CD4-positive, alpha-beta memory T cell (primary cell): ENCODE measurements at regions not wholly inside any gene's neighbourhood (a gene's known extent, or its start where the extent isn't known, plus 50 kb on each side); places are given as distances from the start of the nearest gene placed in this dataset.
"Not testable (repeated sequence)": the region's sequence is repeated elsewhere in the genome, so short reads cannot be mapped to it uniquely, and the experiment has no call there.

Experiments used
- CTCF ChIA-PET: fragments of 350-600 bp; sonication (Branson Sonifier 250); formaldehyde crosslinking; loops from one replicate; lab custom pipeline; 2021; ENCODE audit warnings: inconsistent platforms; ENCODE audit not compliant: partially characterized antibody; lab: Charles Lee
- POLR2A ChIA-PET: fragments of 350-600 bp; sonication (Branson Sonifier 250); formaldehyde crosslinking; loops from one replicate; lab custom pipeline; 2021; ENCODE audit not compliant: partially characterized antibody; lab: Charles Lee
- DNase-seq, 5 donors: peaks; one replicate each; pipeline versions ENCODE4 v3.0.0 to v3.0.0-alpha.2; 2020 to 2022; ENCODE audit warnings: mixed read lengths in 1 of 5
- H3K27ac ChIP-seq: one replicate; pipeline ENCODE4 v1.7.0; 2013; ENCODE audit warnings: low read depth, low read length
- H3K27me3 ChIP-seq: 2 replicates; pipeline ENCODE4 v1.7.0; 2013; ENCODE audit warnings: mild to moderate bottlenecking, low read length, moderate library complexity; ENCODE audit not compliant: insufficient read depth
- H3K36me3 ChIP-seq: 2 replicates; pipeline ENCODE4 v1.7.0; 2013; ENCODE audit warnings: mild to moderate bottlenecking, low read length, moderate library complexity; ENCODE audit not compliant: insufficient read depth
- H3K4me1 ChIP-seq: 2 replicates; pipeline ENCODE4 v1.7.0; 2013; ENCODE audit warnings: mild to moderate bottlenecking, low read length, moderate library complexity; ENCODE audit not compliant: insufficient read depth
- H3K4me3 ChIP-seq, 2 donors: one replicate each; pipeline ENCODE4 v1.7.0; 2013; ENCODE audit warnings: low read length in 2 of 2, mild to moderate bottlenecking in 1 of 2
- H3K9me3 ChIP-seq, 2 donors: one replicate each; pipeline ENCODE4 v1.7.0; 2013; ENCODE audit warnings: low read length in 2 of 2, control low read depth in 1 of 2; ENCODE audit not compliant: control insufficient read depth in 1 of 2
- H3K27ac Mint-ChIP-seq, 7 donors: one replicate each; pipeline ENCODE4 v1.8.0; 2020 to 2021; ENCODE audit warnings: mixed read lengths in 7 of 7, mild to moderate bottlenecking in 6 of 7, inconsistent platforms in 3 of 7, moderate library complexity in 3 of 7
- H3K27me3 Mint-ChIP-seq, 2 donors: one replicate each; pipeline ENCODE4 v1.8.0; 2020 to 2021; ENCODE audit warnings: mixed read lengths in 2 of 2
- H3K36me3 Mint-ChIP-seq, 2 donors: one replicate each; pipeline ENCODE4 v1.8.0; 2020 to 2021; ENCODE audit warnings: mixed read lengths in 2 of 2, inconsistent platforms in 1 of 2, mild to moderate bottlenecking in 1 of 2
- H3K4me1 Mint-ChIP-seq, 4 donors: one replicate each; pipeline ENCODE4 v1.8.0; 2020 to 2021; ENCODE audit warnings: mixed read lengths in 4 of 4, mild to moderate bottlenecking in 1 of 4
- H3K4me3 Mint-ChIP-seq, 8 donors: one replicate each; pipeline ENCODE4 v1.8.0; 2020 to 2021; ENCODE audit warnings: mixed read lengths in 8 of 8, mild to moderate bottlenecking in 7 of 8, moderate library complexity in 6 of 8, inconsistent platforms in 3 of 8
- H3K9me3 Mint-ChIP-seq, 8 donors: one replicate each; pipeline ENCODE4 v1.8.0; 2020 to 2021; ENCODE audit warnings: mixed read lengths in 8 of 8, mild to moderate bottlenecking in 5 of 8, inconsistent platforms in 3 of 8, moderate library complexity in 1 of 8
- intact Hi-C: fragments of 100-400 bp; cut with micrococcal nuclease; formaldehyde crosslinking; loops from one replicate; pipeline ENCODE4 v1.15.1; 2023

- DNase-seq = no peak
- Histone ChIP-seq H3K27ac (no peak overlapping the region), H3K27me3 (no peaks in the 10 kb centered on the region), H3K4me1 (no peaks in the 10 kb centered on the region), H3K4me3 (no peak overlapping the region), H3K36me3 (no peaks in the 10 kb centered on the region), H3K9me3 (no peaks in the 10 kb centered on the region)
- intact Hi-C loops = no loop called here
- Mint-ChIP-seq H3K27me3 (no peaks in the 10 kb centered on the region), H3K36me3 (no peaks in the 10 kb centered on the region), H3K9me3 (peaks cover 0 to 19% (median 10%) of the 10 kb centered on the region in 8 donors), H3K27ac (no peak overlapping the region), H3K4me1 (no peaks in the 10 kb centered on the region), H3K4me3 (no peak overlapping the region)
- POLR2A ChIA-PET = no interaction called here
- CTCF ChIA-PET = no interaction called here
Observed at GRCh38 chr3:78257951-78258530, 1218.1 kb downstream of the ROBO2 start.

DNA sequence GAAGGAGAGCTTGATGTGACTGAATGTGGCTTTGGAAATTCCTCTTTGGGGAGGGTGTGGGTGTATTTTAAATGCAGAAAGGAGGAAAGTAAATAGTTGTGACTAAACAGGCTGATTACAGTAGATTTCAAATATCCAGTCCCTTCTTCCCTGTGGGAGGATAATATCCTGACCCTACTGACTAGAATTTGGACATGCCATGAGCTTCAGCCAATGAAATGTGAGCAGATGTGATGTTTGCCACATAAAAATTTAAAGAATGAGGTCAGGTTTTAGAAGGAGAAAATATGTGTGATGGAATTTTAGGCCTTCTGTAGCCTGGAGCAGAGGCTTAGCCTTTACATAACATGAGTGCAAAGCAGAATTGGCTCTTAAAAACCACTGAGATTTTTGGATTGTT, 1218.9 kb downstream of the ROBO2 start:
- Histone ChIP-seq H3K4me3 (no peak overlapping the region), H3K27me3 (no peaks in the 10 kb centered on the region), H3K9me3 (no peaks in the 10 kb centered on the region), H3K4me1 (no peaks in the 10 kb centered on the region), H3K36me3 (no peaks in the 10 kb centered on the region), H3K27ac (no peak overlapping the region)
- intact Hi-C loops = no loop called here
- Mint-ChIP-seq H3K4me3 (no peak overlapping the region), H3K27ac (no peak overlapping the region), H3K9me3 (peaks cover 0 to 19% (median 13%) of the 10 kb centered on the region in 8 donors), H3K4me1 (no peaks in the 10 kb centered on the region), H3K36me3 (no peaks in the 10 kb centered on the region), H3K27me3 (no peaks in the 10 kb centered on the region)
- CTCF ChIA-PET = no interaction called here
- no peak for DNase-seq
- POLR2A ChIA-PET = no interaction called here

- CTCF ChIA-PET = no interaction called here
- H3K36me3 Mint-ChIP-seq = no peaks in the 10 kb centered on the region
Observed at GRCh38 chr3:78260388-78260787, 1220.5 kb downstream of the ROBO2 start.

DNA sequence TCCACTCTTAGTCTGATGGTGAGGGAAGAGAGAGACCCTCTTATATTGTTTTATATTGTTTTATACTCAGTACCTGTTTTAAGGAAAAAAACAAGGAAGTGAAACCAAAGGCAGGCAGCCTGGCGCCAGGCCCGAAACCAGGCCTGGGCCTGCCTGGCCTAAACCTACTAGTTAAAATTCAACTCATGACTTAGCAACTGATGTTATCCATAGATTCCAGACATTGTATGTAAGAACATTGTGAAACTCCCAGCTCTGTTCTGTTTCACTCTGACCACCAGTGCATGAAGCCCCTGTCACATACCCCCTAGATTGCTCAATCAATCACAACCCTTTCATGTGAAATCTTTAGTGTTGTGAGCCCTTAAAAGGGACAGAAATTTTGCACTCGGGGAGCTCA, 1226.7 kb downstream of the ROBO2 start:
- H3K4me1 Mint-ChIP-seq, H3K27ac Mint-ChIP-seq, POLR2A ChIA-PET, H3K4me1 ChIP-seq, intact Hi-C loops, H3K36me3 ChIP-seq, DNase-seq, H3K4me3 Mint-ChIP-seq, H3K36me3 Mint-ChIP-seq, CTCF ChIA-PET, H3K27ac ChIP-seq, H3K4me3 ChIP-seq, H3K27me3 ChIP-seq, H3K27me3 Mint-ChIP-seq: not testable (repeated sequence)
- peaks cover 6 to 23% (median 12%) of the 10 kb centered on the region in 8 donors for H3K9me3 Mint-ChIP-seq
- peaks cover 6 to 14% of the 10 kb centered on the region in 2 donors for H3K9me3 ChIP-seq

More at GRCh38 chr3:78260388-78260787, 1220.5 kb downstream of the ROBO2 start:
- POLR2A ChIA-PET = no interaction called here
- Histone ChIP-seq H3K36me3 (no peaks in the 10 kb centered on the region), H3K27ac (no peak overlapping the region), H3K9me3 (no peaks in the 10 kb centered on the region), H3K27me3 (no peaks in the 10 kb centered on the region), H3K4me3 (no peak overlapping the region), H3K4me1 (no peaks in the 10 kb centered on the region)
- DNase-seq = no peak
- intact Hi-C loops = no loop called here
- H3K27ac Mint-ChIP-seq = no peak overlapping the region
- H3K4me1 Mint-ChIP-seq = no peaks in the 10 kb centered on the region
- no peaks in the 10 kb centered on the region for H3K27me3 Mint-ChIP-seq
- no peak overlapping the region for H3K4me3 Mint-ChIP-seq
- H3K9me3 Mint-ChIP-seq = peaks cover 0 to 24% (median 13%) of the 10 kb centered on the region in 8 donors

GRCh38 chr3:78267235-78267634, 1227.3 kb downstream of the ROBO2 start:
- no peaks in the 10 kb centered on the region for H3K36me3 ChIP-seq
- no peak overlapping the region for H3K27ac Mint-ChIP-seq
- H3K4me3 Mint-ChIP-seq = no peak overlapping the region
- no peaks in the 10 kb centered on the region for H3K27me3 Mint-ChIP-seq
- H3K4me1 ChIP-seq = no peaks in the 10 kb centered on the region
- ChIA-PET POLR2A (no interaction called here), CTCF (no interaction called here)
- no peaks in the 10 kb centered on the region for H3K36me3 Mint-ChIP-seq
- DNase-seq = no peak
- intact Hi-C loops = no loop called here
- no peaks in the 10 kb centered on the region for H3K4me1 Mint-ChIP-seq
- peaks cover 6 to 15% of the 10 kb centered on the region in 2 donors for H3K9me3 ChIP-seq
- H3K27me3 ChIP-seq = no peaks in the 10 kb centered on the region
- no peak overlapping the region for H3K4me3 ChIP-seq
- peaks cover 6 to 22% (median 12%) of the 10 kb centered on the region in 8 donors for H3K9me3 Mint-ChIP-seq
- H3K27ac ChIP-seq = no peak overlapping the region

DNA sequence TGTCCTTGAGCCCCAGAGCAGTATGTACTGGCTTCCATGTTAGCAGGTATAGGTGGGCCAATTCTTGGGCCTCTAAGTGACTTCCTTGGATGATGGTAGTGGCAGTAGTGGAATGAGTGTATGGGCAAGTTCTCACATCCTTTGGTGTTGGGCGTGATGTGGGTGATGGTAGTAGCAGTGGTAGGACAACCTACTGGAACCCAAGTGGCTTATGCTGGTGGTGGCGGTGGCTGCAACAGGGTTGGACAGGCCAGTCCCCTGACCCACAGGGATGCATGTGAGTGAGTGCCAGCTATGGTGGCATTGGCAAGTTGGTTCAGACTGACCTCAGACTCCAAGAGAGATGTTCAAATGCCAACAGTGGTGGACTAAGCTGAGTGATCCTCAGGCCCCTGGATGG, 1228.2 kb downstream of the ROBO2 start:
- DNase-seq = no peak
- H3K4me3 ChIP-seq = no peak overlapping the region
- peaks cover 6 to 17% of the 10 kb centered on the region in 2 donors for H3K9me3 ChIP-seq
- H3K36me3 ChIP-seq = no peaks in the 10 kb centered on the region
- Mint-ChIP-seq H3K27me3 (no peaks in the 10 kb centered on the region), H3K27ac (no peak overlapping the region), H3K36me3 (no peaks in the 10 kb centered on the region), H3K4me1 (no peaks in the 10 kb centered on the region), H3K4me3 (no peak overlapping the region), H3K9me3 (peaks cover 6 to 19% (median 9%) of the 10 kb centered on the region in 8 donors)
- intact Hi-C loops = no loop called here
- ChIA-PET CTCF (no interaction called here), POLR2A (no interaction called here)
- no peaks in the 10 kb centered on the region for H3K27me3 ChIP-seq
- no peak overlapping the region for H3K27ac ChIP-seq
- H3K4me1 ChIP-seq = no peaks in the 10 kb centered on the region

DNA sequence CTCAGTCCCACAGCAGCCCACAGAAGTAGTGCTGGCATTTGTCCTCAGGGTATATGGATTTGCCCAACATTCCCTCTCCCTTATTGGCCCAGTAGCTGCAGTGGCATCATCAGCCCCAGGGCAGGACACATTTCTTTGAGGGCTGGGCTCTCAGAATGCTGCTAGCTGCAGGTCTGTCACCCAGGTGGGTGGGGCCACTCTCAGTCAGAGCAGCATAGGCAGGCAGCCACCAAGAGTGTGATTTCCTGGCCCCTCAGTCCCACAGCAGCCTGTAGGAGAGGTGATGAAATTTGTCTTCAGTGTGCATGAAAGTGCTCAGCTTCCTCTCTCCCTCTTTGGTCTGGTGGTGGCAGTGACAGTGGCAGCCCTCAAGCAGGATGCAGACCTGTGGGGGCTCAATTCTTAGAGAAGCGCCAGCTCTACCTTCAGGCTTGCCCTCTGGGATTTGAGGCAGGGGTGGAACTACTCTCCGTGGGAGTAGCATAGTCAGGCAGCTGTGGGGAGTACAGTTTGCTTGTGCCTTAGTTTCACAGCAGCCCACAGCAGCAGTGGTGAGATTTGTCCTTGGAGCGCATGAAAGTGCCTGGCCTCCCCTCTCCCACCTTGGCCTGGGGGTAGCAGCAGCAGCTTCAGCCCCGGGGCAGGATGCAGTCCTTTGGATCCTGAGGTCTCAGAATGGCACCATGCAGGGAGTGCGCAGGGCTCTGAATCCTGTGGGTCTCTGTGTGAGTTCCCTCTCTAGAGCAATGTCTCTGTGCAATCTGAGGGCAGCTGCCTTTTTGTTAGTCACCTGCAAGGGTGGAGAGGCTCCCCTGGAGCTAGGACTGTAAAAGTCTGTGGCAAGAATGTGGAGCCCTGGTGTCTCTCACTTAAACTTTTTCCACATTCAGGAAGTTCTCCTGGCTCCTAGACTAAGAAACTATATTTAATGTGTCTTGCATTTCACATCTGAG, 1229.1 kb downstream of the ROBO2 start:
- POLR2A ChIA-PET = no interaction called here
- no peaks in the 10 kb centered on the region for H3K36me3 ChIP-seq
- no peaks in the 10 kb centered on the region for H3K4me1 Mint-ChIP-seq
- no peaks in the 10 kb centered on the region for H3K27me3 Mint-ChIP-seq
- no peak overlapping the region for H3K27ac ChIP-seq
- CTCF ChIA-PET = no interaction called here
- H3K4me3 Mint-ChIP-seq = no peak overlapping the region
- peaks cover 6 to 17% of the 10 kb centered on the region in 2 donors for H3K9me3 ChIP-seq
- H3K27ac Mint-ChIP-seq = no peak overlapping the region
- H3K4me1 ChIP-seq = no peaks in the 10 kb centered on the region
- peak in 1 of 5 donors; percentile 21 for DNase-seq
- H3K4me3 ChIP-seq = no peak overlapping the region
- intact Hi-C loops = no loop called here
- no peaks in the 10 kb centered on the region for H3K36me3 Mint-ChIP-seq
- H3K27me3 ChIP-seq = no peaks in the 10 kb centered on the region
- peaks cover 4 to 25% (median 9%) of the 10 kb centered on the region in 8 donors for H3K9me3 Mint-ChIP-seq
